ENCODE measurements at regions not wholly inside any gene's neighbourhood (a gene's known extent, or its start where the extent isn't known, plus 50 kb on each side); places are given as distances from the start of the nearest gene placed in this dataset.

DNA sequence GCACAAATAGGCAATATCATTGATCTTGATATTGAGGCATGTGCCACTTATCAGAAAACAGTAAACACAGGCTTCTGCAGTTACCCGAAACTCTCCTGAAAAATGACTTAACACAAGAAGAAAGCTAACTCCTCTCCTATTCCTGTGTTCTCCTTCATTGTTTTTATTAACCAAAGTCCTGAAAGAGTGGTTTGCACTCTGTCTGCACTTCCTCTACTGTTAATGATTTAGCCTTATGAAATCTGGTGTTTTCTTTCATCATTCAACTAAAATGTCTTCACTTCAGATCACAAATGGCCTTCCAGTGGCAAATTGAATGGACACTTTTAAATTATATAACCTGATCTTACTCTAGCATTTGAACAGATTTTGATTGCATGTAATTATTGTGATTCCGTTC lies 630.6 kb upstream of the PHF14 start:
- TF ChIP-seq, protein P1, sequence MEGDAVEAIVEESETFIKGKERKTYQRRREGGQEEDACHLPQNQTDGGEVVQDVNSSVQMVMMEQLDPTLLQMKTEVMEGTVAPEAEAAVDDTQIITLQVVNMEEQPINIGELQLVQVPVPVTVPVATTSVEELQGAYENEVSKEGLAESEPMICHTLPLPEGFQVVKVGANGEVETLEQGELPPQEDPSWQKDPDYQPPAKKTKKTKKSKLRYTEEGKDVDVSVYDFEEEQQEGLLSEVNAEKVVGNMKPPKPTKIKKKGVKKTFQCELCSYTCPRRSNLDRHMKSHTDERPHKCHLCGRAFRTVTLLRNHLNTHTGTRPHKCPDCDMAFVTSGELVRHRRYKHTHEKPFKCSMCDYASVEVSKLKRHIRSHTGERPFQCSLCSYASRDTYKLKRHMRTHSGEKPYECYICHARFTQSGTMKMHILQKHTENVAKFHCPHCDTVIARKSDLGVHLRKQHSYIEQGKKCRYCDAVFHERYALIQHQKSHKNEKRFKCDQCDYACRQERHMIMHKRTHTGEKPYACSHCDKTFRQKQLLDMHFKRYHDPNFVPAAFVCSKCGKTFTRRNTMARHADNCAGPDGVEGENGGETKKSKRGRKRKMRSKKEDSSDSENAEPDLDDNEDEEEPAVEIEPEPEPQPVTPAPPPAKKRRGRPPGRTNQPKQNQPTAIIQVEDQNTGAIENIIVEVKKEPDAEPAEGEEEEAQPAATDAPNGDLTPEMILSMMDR (IDR thresholded peaks at IDR 0.05) = no peak
- no peak for TF ChIP-seq POLR2A (IDR thresholded peaks at IDR 0.05)
- no peak for TF ChIP-seq POLR2AphosphoS5 (IDR thresholded peaks at IDR 0.05)
- no peak for TF ChIP-seq EP300 (IDR thresholded peaks at IDR 0.05)

Measured in sigmoid colon (tissue), 4 donors.